ENCODE measurements at regions not wholly inside any gene's neighbourhood (a gene's known extent, or its start where the extent isn't known, plus 50 kb on each side); places are given as distances from the start of the nearest gene placed in this dataset.

- TF ChIP-seq POLR2A (IDR thresholded peaks at IDR 0.05) (no peak), POLR2AphosphoS5 (IDR thresholded peaks at IDR 0.05) (no peak)
Observed at GRCh38 chr20:50245498-50246366, 55.1 kb downstream of the CEBPB start.
